ENCODE measurements at regions not wholly inside any gene's neighbourhood (a gene's known extent, or its start where the extent isn't known, plus 50 kb on each side); places are given as distances from the start of the nearest gene placed in this dataset.

GRCh38 chr18:22044474-22045220, 124.7 kb upstream of the GATA6 start:
- no peak overlapping the region for H3K27ac ChIP-seq

GRCh38 chr18:22045221-22045918, 124.0 kb upstream of the GATA6 start:
- Histone ChIP-seq H3K36me3 (no peaks in the 10 kb centered on the region), H3K9me3 (ENCODE audit: severe bottlenecking) (no peaks in the 10 kb centered on the region), H3K27me3 (ENCODE audit: insufficient read depth, low read depth, severe bottlenecking) (peaks cover 6% of the 10 kb centered on the region), H3K4me3 (ENCODE audit: low read depth, low read length) (no peak overlapping the region), H3K27ac (no peak overlapping the region)
- no peak for DNase-seq
- no peak for TF ChIP-seq CTCF (IDR thresholded peaks at IDR 0.05; ENCODE audit: low read depth, low read length)

More at GRCh38 chr18:22044474-22045220, 124.7 kb upstream of the GATA6 start:
- TF ChIP-seq CTCF (IDR thresholded peaks at IDR 0.05; ENCODE audit: low read depth, low read length) = no peak
- Histone ChIP-seq H3K9me3 (ENCODE audit: severe bottlenecking) (no peaks in the 10 kb centered on the region), H3K27me3 (ENCODE audit: insufficient read depth, low read depth, severe bottlenecking) (peaks cover 7% of the 10 kb centered on the region), H3K4me3 (ENCODE audit: low read depth, low read length) (no peak overlapping the region), H3K36me3 (no peaks in the 10 kb centered on the region)
- no peak for DNase-seq

GRCh38 chr18:22046473-22046872, 122.9 kb upstream of the GATA6 start:
- no peak overlapping the region for H3K27ac ChIP-seq
- H3K36me3 ChIP-seq = no peaks in the 10 kb centered on the region
- TF ChIP-seq CTCF (IDR thresholded peaks at IDR 0.05; ENCODE audit: low read depth, low read length) = no peak

GRCh38 chr18:22047485-22047884, 121.9 kb upstream of the GATA6 start:
- Histone ChIP-seq H3K27me3 (ENCODE audit: insufficient read depth, low read depth, severe bottlenecking) (no peaks in the 10 kb centered on the region), H3K36me3 (no peaks in the 10 kb centered on the region), H3K4me3 (ENCODE audit: low read depth, low read length) (no peak overlapping the region), H3K9me3 (ENCODE audit: severe bottlenecking) (no peaks in the 10 kb centered on the region), H3K27ac (no peak overlapping the region)
- no peak for DNase-seq
- no peak for TF ChIP-seq CTCF (IDR thresholded peaks at IDR 0.05; ENCODE audit: low read depth, low read length)

More at GRCh38 chr18:22046473-22046872, 122.9 kb upstream of the GATA6 start:
- Histone ChIP-seq H3K9me3 (ENCODE audit: severe bottlenecking) (no peaks in the 10 kb centered on the region), H3K27me3 (ENCODE audit: insufficient read depth, low read depth, severe bottlenecking) (no peaks in the 10 kb centered on the region), H3K4me3 (ENCODE audit: low read depth, low read length) (no peak overlapping the region)
- DNase-seq = no peak

DNA sequence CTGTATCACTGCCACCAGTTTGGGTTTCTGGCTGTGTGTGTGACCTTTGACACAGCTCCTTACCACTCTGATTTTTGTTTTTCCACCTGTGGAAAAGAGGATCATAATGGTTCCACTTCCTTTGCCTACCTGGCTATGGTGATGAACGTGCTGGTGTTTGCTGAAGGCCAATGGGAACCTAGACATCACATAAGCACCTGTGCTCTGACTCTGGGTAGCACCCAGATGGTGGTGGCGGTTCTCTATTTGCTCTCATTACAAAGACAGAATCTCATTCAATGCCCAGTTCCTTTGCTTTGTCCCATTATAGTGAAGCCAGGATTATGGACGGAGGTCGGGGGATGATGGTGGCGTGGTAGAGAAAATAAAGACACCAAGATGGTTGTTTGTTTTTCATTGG, 121.2 kb upstream of the GATA6 start:
- H3K9me3 ChIP-seq (ENCODE audit: severe bottlenecking) = no peaks in the 10 kb centered on the region
- no peaks in the 10 kb centered on the region for H3K36me3 ChIP-seq
- TF ChIP-seq CTCF (IDR thresholded peaks at IDR 0.05; ENCODE audit: low read depth, low read length) = no peak
- no peak overlapping the region for H3K4me3 ChIP-seq (ENCODE audit: low read depth, low read length)
- DNase-seq = no peak
- no peaks in the 10 kb centered on the region for H3K27me3 ChIP-seq (ENCODE audit: insufficient read depth, low read depth, severe bottlenecking)
- H3K27ac ChIP-seq = no peak overlapping the region
